Mucosa of stomach (tissue), 1 donor: ENCODE measurements at regions not wholly inside any gene's neighbourhood (a gene's known extent, or its start where the extent isn't known, plus 50 kb on each side); places are given as distances from the start of the nearest gene placed in this dataset.

Experiments used
- H3K27me3 ChIP-seq: one replicate; pipeline ENCODE4 v1.7.0; 2013; ENCODE audit warnings: mild to moderate bottlenecking, low read length; ENCODE audit not compliant: control insufficient read depth, insufficient read depth
- H3K36me3 ChIP-seq: one replicate; pipeline ENCODE4 v1.7.0; 2013; ENCODE audit warnings: low read length; ENCODE audit not compliant: control insufficient read depth, insufficient read depth
- H3K4me1 ChIP-seq: one replicate; pipeline ENCODE4 v1.7.0; 2013; ENCODE audit warnings: mild to moderate bottlenecking, low read length; ENCODE audit not compliant: control insufficient read depth, insufficient read depth
- H3K4me3 ChIP-seq: one replicate; pipeline ENCODE4 v1.7.0; 2013; ENCODE audit warnings: low read length
- H3K9ac ChIP-seq: one replicate; pipeline ENCODE4 v1.7.0; 2013; ENCODE audit warnings: mild to moderate bottlenecking, low read length, moderate library complexity
- H3K9me3 ChIP-seq: one replicate; pipeline ENCODE4 v1.7.0; 2013; ENCODE audit warnings: mild to moderate bottlenecking, low read length, moderate library complexity; ENCODE audit not compliant: control insufficient read depth
- donor health status: Pancreatic carcinoma.

DNA sequence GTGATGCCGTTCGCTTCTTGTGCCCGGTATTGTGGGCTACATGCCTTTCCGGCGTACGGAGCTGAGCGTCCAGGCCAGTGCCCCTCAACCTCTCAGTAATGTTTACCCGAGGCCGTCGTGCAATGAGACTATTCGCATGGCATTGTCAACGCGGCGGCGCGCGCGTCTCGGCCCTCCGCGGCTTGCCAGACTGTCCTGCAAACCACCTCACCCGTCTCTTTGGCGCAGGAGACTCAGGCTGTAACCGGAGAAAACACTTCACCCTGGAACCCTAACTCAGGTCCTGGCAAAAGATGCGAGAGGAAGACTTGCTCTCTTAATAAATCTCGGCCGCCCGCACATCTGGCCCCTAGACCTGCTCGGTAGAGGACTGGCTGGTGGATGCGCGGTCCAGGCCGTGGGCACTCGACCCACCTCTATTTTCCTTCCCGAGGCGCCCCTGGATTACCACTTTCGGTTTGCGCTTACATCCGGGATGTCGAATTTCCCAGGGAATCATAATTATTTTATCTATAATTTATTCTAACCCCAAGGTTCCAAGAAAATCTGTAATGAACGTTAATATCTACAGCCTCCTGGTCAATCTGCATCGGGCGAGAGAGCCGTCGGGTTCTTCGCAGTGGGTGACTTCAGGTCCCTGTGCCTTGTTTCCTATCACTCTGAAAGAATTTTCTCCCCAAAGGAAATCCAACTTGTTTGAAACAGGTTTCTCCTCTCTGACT, 71.8 kb upstream of the POLG start:
- H3K4me3 ChIP-seq: no peak overlapping the region
- H3K4me1 ChIP-seq: peaks cover 29% of the 10 kb centered on the region
- H3K9me3 ChIP-seq: no peaks in the 10 kb centered on the region
- H3K36me3 ChIP-seq: no peaks in the 10 kb centered on the region
- no peak overlapping the region for H3K9ac ChIP-seq
- peaks cover 99% of the 10 kb centered on the region for H3K27me3 ChIP-seq

GRCh38 chr15:89405494-89405893, 70.9 kb upstream of the POLG start:
- H3K4me1 ChIP-seq: peaks cover 29% of the 10 kb centered on the region
- H3K4me3 ChIP-seq: no peak overlapping the region
- peaks cover 99% of the 10 kb centered on the region for H3K27me3 ChIP-seq
- H3K36me3 ChIP-seq: no peaks in the 10 kb centered on the region
- H3K9me3 ChIP-seq: no peaks in the 10 kb centered on the region
- no peak overlapping the region for H3K9ac ChIP-seq

GRCh38 chr15:89404023-89404422, 69.4 kb upstream of the POLG start:
- Histone ChIP-seq H3K4me3 (no peak overlapping the region), H3K9ac (no peak overlapping the region), H3K9me3 (no peaks in the 10 kb centered on the region), H3K4me1 (peaks cover 32% of the 10 kb centered on the region), H3K36me3 (no peaks in the 10 kb centered on the region), H3K27me3 (peaks cover 99% of the 10 kb centered on the region)

DNA sequence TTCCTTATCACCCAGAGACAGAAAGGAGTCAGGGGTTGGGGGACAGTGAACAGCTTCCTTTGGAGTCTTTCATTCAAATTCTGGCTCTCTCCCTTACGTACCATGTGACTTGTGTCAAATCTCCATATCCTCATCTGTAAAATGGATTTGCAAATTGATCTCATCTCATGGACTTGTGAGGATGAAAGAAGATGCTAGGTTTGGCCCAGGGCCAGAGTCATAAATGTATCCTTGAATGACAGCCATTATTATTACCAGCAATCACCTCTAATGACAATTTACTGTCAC, 67.8 kb upstream of the POLG start:
- Histone ChIP-seq H3K9ac (no peak overlapping the region), H3K36me3 (no peaks in the 10 kb centered on the region), H3K4me1 (peaks cover 22% of the 10 kb centered on the region), H3K27me3 (peaks cover 99% of the 10 kb centered on the region), H3K9me3 (no peaks in the 10 kb centered on the region), H3K4me3 (no peak overlapping the region)

DNA sequence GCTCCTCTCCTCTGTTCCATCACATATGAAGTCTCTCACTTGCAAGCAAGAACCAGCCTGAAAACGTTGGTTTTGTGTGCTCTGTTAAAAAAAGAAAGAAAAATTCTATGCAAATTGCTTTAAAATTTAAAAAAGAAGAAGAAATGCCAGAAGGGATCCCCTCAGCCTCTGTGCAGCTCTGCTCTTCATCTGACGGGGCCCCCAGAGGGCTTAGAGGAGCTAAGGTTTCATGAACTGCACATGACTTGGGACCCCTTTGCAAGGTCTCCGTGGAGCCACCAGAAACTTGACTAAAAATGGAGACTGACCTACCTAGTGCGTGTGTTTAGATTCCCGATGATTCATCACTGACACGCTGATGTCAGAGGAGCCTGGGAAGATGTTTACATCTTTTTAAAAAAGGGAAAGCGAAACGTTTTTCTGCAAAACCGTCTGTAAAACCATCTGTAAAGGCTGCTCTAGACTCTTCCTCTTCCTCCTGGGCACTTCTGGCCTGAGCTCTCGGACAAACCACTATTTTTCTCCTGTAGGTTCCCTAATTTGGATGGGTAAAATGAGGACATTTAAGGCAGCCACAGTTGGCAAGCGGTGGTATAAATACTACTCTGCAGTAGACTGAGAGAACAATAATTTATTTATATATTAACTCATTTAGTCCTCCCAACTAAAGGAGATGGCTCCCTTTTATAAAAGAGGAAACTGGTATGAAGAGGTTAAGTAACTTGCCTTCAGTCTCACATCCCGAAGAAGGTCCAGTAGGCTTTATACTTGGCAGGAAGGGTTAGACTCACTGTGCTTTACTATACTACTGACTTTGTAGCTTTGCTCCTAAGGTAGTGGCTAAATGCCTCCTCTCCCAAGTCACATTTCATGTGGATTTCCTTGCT, 67.2 kb upstream of the POLG start:
- peaks cover 99% of the 10 kb centered on the region for H3K27me3 ChIP-seq
- H3K36me3 ChIP-seq: no peaks in the 10 kb centered on the region
- H3K9me3 ChIP-seq: no peaks in the 10 kb centered on the region
- H3K4me3 ChIP-seq: no peak overlapping the region
- peaks cover 16% of the 10 kb centered on the region for H3K4me1 ChIP-seq
- H3K9ac ChIP-seq: no peak overlapping the region

DNA sequence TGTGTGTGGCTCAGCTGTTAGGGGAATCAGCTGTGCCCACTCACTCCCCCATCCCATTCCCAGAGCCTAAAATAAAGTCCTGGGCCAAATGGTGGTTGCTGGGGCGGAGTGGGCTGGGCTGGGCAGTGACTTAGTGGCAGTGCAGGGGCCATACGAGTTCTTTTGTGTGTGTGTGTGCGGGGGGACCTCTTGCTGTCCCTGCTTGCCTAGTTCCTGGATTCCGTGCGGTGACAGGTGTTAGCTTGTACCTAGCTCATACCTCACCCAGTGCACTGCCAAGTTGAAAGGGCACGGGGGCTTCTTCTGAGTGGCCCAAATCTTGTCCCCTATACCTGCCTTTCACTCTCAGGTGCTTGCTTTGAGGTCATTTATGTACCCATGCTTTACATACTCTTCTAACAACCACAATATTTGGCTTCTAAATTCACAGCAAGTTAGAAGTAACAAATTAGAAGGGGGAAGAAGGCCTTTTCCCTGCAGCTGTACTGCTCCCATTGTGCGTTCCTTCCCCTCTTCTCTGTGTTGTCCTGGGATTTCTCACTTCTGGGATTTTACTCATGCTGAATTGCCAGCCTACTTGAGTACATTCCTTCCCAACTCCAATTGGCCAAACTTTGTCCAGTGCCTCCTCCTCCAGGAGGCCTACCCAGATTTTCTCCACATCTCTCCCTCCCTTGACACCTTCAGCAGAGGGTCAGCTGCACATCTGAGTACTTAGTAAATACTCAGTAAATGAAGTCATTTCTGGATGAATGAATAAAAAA, 66.3 kb upstream of the POLG start:
- peaks cover 92% of the 10 kb centered on the region for H3K27me3 ChIP-seq
- H3K4me3 ChIP-seq: no peak overlapping the region
- no peaks in the 10 kb centered on the region for H3K9me3 ChIP-seq
- H3K36me3 ChIP-seq: no peaks in the 10 kb centered on the region
- peaks cover 8% of the 10 kb centered on the region for H3K4me1 ChIP-seq
- no peak overlapping the region for H3K9ac ChIP-seq

DNA sequence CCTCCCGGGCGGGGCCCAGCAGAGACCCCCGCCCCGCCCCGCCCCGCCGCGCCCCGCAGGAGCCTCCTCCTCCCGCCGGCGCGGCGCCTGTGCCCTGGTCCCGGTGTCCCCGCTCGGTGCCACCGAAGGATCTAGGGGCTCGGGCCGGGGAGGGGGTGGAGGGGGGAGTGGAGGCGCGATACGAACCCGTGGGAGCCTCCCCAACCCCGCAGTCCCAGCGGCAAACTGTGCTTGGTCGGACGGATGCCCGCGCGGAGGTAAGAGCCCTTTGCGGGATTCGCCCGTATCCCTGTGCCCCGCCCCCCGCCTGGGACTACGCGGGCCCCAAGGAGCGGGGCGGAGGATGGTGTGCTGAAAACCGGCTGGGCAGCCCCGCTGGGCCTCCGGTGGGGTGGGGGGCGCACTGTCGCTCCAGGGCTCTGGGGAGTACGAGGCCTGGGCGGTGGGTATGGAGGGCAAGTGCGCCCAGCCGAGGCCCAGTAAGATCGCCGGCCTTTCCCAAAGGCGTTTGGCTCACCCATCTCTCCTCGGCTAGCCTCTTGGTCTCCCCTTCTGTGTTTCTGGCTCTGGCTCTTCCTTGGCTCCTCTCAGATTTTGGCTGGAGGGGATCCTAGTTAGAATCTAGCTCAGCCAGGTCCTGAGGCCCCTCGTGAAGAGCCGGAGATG, 65.6 kb upstream of the POLG start:
- Histone ChIP-seq H3K4me3 (no peak overlapping the region), H3K9ac (no peak overlapping the region), H3K36me3 (no peaks in the 10 kb centered on the region), H3K9me3 (no peaks in the 10 kb centered on the region), H3K4me1 (peaks cover 7% of the 10 kb centered on the region), H3K27me3 (peaks cover 89% of the 10 kb centered on the region)

DNA sequence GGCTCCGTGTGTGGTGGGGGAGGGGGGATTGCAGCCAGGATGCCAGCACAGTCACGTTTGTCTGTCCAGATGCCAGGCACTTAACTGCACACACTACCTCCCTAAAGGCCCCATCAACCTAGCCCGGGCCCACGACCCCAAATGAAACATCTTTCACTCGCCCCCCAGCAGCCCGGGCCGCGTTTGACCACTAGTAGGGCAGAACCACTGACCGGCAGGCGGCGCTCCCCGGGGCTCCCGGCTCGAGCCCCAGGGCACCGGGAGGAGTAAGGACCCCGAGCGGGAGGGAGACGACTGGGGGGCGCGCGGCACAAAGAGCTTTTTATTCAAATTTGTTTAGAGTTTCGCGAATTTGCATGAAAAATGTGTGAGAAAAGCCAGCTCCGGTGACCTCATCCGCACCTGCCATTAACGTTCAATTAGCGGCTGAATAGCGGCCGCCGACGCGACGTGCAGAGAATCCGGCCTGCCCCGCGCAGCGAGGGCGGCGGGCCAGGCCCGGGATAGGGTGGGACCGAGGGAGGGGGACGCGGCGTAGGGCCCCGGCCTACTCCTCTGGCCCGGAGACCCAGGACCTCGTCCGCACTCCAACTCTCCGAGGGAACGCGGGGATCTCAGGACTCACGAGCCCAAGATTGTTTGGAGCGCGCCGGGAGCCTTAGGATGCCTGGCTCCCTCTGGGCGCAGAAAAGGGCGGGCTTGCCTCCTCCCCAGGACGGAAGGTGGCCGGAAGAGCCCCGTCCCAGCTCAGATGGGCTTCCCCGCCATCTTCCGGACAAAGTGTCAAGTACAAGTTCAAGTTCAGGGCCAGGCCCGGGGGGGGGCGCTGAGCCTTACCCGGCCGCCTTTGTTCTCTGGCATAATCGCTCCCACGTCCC, 64.9 kb upstream of the POLG start:
- Histone ChIP-seq H3K4me3 (no peak overlapping the region), H3K9me3 (no peaks in the 10 kb centered on the region), H3K27me3 (peaks cover 88% of the 10 kb centered on the region), H3K4me1 (peaks cover 7% of the 10 kb centered on the region), H3K9ac (no peak overlapping the region), H3K36me3 (no peaks in the 10 kb centered on the region)

GRCh38 chr15:89398896-89399237, 64.2 kb upstream of the POLG start:
- Histone ChIP-seq H3K9me3 (no peaks in the 10 kb centered on the region), H3K4me3 (no peak overlapping the region), H3K27me3 (peaks cover 82% of the 10 kb centered on the region), H3K9ac (no peak overlapping the region), H3K36me3 (no peaks in the 10 kb centered on the region), H3K4me1 (peaks cover 7% of the 10 kb centered on the region)

DNA sequence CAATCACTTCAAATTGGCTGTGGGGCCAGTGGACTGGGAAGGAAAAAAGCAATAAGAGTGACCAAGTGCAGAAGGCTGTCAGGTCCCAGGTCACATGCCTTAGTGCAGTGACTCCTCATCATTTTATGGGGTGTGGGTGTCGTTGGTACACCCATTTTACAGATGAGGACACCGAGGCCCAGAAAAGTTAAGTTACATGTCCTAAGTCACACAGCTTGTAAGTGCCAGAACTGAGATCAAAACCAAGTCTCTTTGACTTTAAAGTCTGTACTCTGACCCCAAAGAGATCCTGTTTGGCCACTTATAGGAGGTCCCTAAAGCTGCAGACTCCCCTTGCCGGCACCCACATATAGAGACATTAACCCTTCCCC, 63.0 kb upstream of the POLG start:
- peaks cover 7% of the 10 kb centered on the region for H3K4me1 ChIP-seq
- no peaks in the 10 kb centered on the region for H3K36me3 ChIP-seq
- H3K9me3 ChIP-seq: no peaks in the 10 kb centered on the region
- H3K9ac ChIP-seq: no peak overlapping the region
- H3K4me3 ChIP-seq: no peak overlapping the region
- peaks cover 80% of the 10 kb centered on the region for H3K27me3 ChIP-seq
